HG03439 (cell line): ENCODE measurements at regions not wholly inside any gene's neighbourhood (a gene's known extent, or its start where the extent isn't known, plus 50 kb on each side); places are given as distances from the start of the nearest gene placed in this dataset.
"Not testable (repeated sequence)": the region's sequence is repeated elsewhere in the genome, so short reads cannot be mapped to it uniquely, and the experiment has no call there.

Experiments
- ATAC-seq: cut with Tn5 transposase; IDR thresholded peaks from one replicate; pipeline ENCODE4 v1.9.1; 2021; ENCODE audit warnings: mild to moderate bottlenecking, moderate library complexity; ENCODE audit not compliant: unreplicated experiment

- ATAC-seq: no peak
Measured at GRCh38 chr1:102178480-102178879, 181.8 kb upstream of the OLFM3 start.

DNA sequence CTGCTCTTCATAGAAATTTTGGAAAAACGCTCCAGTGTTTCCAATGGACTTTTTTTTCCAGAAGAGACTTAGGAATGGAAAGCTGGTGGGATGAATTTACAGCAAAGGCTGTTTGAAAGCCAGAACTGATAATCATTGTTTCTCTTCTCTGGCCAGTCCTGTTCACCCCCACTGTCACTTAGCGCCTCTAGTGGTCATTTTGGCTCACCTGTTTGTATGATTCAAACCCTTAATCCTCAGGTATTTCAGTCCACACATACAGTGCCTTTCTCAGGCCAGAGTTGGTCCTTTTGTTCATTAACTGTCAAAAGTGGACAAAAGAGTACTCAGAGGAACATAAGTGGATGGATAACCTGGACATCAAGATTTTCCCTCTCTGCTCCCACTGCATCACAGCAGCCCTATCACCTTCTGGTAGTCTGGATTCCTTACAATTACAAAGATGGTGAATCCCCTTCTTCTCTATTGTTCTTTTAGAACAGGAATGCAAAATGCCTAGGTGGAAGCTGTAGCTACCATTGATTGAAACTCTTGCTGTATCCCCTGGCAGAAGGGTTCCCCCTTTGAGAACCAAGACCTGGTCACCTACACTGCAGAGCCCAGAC is 177.6 kb upstream of the OLFM3 start:
- peak; percentile 89 for ATAC-seq

DNA sequence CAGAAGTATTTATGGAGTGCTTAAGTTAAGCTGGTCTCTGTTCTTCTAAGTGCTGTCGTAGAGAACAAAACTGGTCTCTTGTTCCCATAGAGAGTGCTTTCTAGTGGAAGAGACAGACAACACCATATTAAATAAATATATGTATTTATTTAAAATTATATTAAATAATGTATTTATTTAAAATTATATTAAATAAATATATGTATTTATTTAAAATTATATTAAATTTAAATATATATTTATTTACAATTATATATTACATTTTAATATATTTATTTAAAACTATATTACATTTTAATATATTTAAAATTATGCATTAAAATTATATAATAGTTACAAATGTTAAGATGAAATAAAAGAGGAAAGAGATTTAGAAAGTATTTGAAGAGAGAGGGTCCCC is 175.5 kb upstream of the OLFM3 start:
- ATAC-seq: no peak

GRCh38 chr1:102163799-102164198 is 167.1 kb upstream of the OLFM3 start:
- no peak for ATAC-seq

DNA sequence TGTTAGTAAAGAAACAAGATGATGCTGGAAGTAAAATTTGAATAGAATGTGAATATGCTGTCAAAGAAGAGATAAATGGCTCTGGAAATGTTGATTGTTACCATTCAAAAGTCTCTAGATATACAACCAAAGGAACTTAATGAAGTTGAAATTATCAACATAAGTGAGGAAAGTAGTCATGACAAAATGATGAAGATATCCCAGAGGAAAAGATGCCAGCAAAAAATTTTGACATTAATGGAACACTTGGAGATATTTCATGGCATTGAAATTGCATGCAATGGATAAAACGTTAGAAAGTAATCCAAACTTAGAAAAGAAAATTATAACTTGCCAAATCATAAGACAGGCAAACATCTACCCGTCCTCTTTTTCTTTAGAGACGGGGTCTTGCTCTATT is 154.5 kb upstream of the OLFM3 start:
- ATAC-seq: no peak

DNA sequence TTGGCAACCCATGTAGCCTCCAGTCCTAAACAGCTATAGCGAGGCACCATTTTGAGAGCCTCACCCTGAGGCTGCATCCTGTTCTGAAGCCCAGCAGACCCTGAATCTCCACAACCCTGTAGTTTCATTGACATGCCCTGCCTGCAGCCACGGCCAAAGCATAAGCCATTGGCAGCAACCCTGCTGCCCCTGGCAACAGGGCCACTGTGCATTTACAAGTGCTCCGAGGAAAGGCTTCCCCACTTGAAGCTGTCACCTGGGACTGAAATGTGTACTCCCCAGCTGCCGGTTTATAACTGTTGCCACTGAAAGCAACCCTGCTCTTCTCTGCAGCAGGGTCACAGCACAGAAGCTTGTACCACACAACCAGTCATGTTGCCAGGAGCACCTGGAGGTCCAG is 124.2 kb upstream of the OLFM3 start:
- ATAC-seq: no peak

DNA sequence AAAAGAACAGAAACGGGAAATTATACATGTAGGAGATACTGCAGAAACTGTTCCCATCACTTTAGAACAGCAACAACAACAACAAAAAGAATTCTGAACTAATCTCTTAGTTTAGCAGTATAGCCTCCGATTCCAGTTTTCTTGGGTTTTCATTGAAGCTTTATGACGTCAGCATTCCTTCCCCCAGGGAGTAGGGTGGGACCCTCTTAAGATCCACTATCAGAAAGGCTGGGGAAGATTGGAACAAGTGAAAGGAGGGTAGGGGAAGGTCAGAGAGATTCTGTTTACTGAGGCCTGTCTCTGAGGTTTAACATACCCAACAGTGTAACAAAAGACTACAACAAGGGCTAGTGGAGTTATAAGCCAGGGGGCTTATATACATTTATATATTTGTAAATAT is 121.4 kb upstream of the OLFM3 start:
- ATAC-seq: no peak

GRCh38 chr1:102110586-102110985 is 113.9 kb upstream of the OLFM3 start:
- no peak for ATAC-seq

- ATAC-seq: not testable (repeated sequence)
Measured at GRCh38 chr1:102109493-102109892, 112.8 kb upstream of the OLFM3 start.

DNA sequence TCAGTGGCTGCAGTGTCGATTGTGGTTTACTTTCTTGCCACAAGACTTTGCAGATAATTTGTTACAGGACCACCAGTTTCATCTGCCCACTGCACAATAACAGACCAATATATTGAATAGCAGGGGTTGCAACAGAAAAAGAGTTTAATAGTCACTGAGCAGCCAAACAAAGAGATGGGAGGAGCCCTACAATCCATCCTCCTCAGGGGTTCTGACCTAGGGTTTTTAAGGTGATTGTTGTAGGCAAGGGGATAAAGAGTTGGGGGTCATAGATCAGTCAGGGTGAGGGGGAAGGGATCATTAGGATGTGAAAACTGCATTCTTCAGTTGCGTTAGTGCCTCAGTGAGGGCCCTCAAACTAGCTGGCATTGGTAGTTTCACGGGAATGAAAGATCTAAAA is 110.7 kb upstream of the OLFM3 start:
- no peak for ATAC-seq

GRCh38 chr1:102105931-102106550 is 109.3 kb upstream of the OLFM3 start:
- ATAC-seq: no peak

DNA sequence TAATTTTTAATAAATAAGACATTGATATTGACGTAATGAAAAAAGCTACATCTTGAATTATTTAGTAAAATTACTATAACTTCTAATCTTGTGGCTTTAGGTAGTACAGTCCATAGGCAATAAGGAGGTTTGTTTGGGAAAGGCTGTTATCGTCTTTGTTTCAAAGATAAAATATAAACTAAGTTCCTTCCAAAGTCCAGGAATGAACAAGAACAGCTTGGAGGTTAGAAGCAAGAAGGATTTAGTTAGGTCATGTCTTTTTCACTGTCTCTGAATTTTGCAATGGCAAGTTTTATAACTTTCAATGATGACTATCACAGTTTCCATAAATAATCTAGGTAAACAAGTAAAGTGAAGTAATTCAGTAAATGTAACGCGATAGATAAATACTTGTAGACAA is 106.9 kb upstream of the OLFM3 start:
- ATAC-seq: no peak

- no peak for ATAC-seq
Measured at GRCh38 chr1:102102276-102102780, 105.6 kb upstream of the OLFM3 start.

- ATAC-seq: no peak
Measured at GRCh38 chr1:102100666-102101065, 103.9 kb upstream of the OLFM3 start.

- ATAC-seq: no peak
Measured at GRCh38 chr1:102099916-102100315, 103.2 kb upstream of the OLFM3 start.

GRCh38 chr1:102098536-102098935 is 101.8 kb upstream of the OLFM3 start:
- no peak for ATAC-seq

GRCh38 chr1:102098081-102098480 is 101.4 kb upstream of the OLFM3 start:
- ATAC-seq: no peak

GRCh38 chr1:102097451-102097850 is 100.7 kb upstream of the OLFM3 start:
- no peak for ATAC-seq

GRCh38 chr1:102096162-102096561 is 99.4 kb upstream of the OLFM3 start:
- no peak for ATAC-seq

- no peak for ATAC-seq
Measured at GRCh38 chr1:102089791-102090190, 93.1 kb upstream of the OLFM3 start.

- no peak for ATAC-seq
Measured at GRCh38 chr1:102085896-102086295, 89.2 kb upstream of the OLFM3 start.

- ATAC-seq: no peak
Measured at GRCh38 chr1:102084771-102085535, 88.2 kb upstream of the OLFM3 start.
